ENCODE measurements at regions not wholly inside any gene's neighbourhood (a gene's known extent, or its start where the extent isn't known, plus 50 kb on each side); places are given as distances from the start of the nearest gene placed in this dataset.
"Not testable (repeated sequence)": the region's sequence is repeated elsewhere in the genome, so short reads cannot be mapped to it uniquely, and the experiment has no call there.

DNA sequence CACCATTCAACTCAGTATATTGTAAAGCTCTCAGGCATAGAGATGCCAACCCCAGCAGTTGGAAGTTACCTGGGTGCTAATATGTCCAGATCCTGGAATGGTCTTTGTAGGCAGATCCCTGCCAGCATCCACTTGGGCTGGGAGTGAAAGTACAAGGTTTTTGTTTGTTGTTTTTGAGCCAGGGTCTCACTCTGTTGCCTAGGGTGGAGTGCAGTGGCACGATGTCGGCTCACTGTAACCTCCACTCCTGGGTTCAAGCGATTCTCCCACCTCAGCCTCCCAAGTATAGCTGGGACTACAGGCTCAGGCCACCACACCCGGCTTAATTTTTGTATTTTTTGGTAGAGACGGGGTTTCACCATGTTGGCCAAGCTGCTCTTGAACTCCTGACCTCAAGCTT is 177.6 kb downstream of the IRF8 start:
- Histone ChIP-seq H3K79me2 (ENCODE audit: control insufficient read depth, low read length) (no peaks in the 10 kb centered on the region), H3K9me2 (replicated peaks; ENCODE audit: control insufficient read depth, low read length) (no peaks in the 10 kb centered on the region), H3K36me3 (ENCODE audit: control insufficient read depth, low read length) (no peaks in the 10 kb centered on the region), H3K4me2 (ENCODE audit: low read length) (no peak overlapping the region), H3F3A (ENCODE audit: control insufficient read depth, insufficient read depth) (no peaks in the 10 kb centered on the region), H4K20me1 (ENCODE audit: control insufficient read depth, insufficient read depth, low read depth, low read length) (no peaks in the 10 kb centered on the region), H3K4me3 (ENCODE audit: low read length) (no peak overlapping the region), H3K27me3 (ENCODE audit: control insufficient read depth, low read length) (peaks cover 4% of the 10 kb centered on the region; the same call in 1 of the 2 replicates), H3K9me3 (ENCODE audit: control insufficient read depth, insufficient read depth, low read length) (no peaks in the 10 kb centered on the region), H3K4me1 (ENCODE audit: control insufficient read depth, low read length) (no peaks in the 10 kb centered on the region), H3K27ac (ENCODE audit: low read depth, low read length) (no peak overlapping the region)
- TF ChIP-seq EZH2phosphoT487 (IDR thresholded peaks at IDR 0.05; ENCODE audit: borderline replicate concordance, low read length), result no peak
- no peak for TF ChIP-seq CTCF (IDR thresholded peaks at IDR 0.05; ENCODE audit: low read depth, low read length, poor library complexity, severe bottlenecking)

GRCh38 chr16:86077243-86077940 is 178.4 kb downstream of the IRF8 start:
- H3K36me3 ChIP-seq (ENCODE audit: control insufficient read depth, low read length), result no peaks in the 10 kb centered on the region
- no peaks in the 10 kb centered on the region for H4K20me1 ChIP-seq (ENCODE audit: control insufficient read depth, insufficient read depth, low read depth, low read length)
- TF ChIP-seq EZH2phosphoT487 (IDR thresholded peaks at IDR 0.05; ENCODE audit: borderline replicate concordance, low read length) (no peak), CTCF (IDR thresholded peaks at IDR 0.05; ENCODE audit: low read depth, low read length, poor library complexity, severe bottlenecking) (no peak)
- no peak overlapping the region for H3K4me3 ChIP-seq (ENCODE audit: low read length)
- no peak overlapping the region for H3K4me2 ChIP-seq (ENCODE audit: low read length)
- no peaks in the 10 kb centered on the region for H3K9me3 ChIP-seq (ENCODE audit: control insufficient read depth, insufficient read depth, low read length)
- H3K9me2 ChIP-seq (replicated peaks; ENCODE audit: control insufficient read depth, low read length), result no peaks in the 10 kb centered on the region
- H3K27ac ChIP-seq (ENCODE audit: low read depth, low read length), result no peak overlapping the region
- no peaks in the 10 kb centered on the region for H3K4me1 ChIP-seq (ENCODE audit: control insufficient read depth, low read length)
- no peaks in the 10 kb centered on the region for H3F3A ChIP-seq (ENCODE audit: control insufficient read depth, insufficient read depth)
- H3K79me2 ChIP-seq (ENCODE audit: control insufficient read depth, low read length), result no peaks in the 10 kb centered on the region
- peaks cover 4% of the 10 kb centered on the region; the same call in 1 of the 2 replicates for H3K27me3 ChIP-seq (ENCODE audit: control insufficient read depth, low read length)

DNA sequence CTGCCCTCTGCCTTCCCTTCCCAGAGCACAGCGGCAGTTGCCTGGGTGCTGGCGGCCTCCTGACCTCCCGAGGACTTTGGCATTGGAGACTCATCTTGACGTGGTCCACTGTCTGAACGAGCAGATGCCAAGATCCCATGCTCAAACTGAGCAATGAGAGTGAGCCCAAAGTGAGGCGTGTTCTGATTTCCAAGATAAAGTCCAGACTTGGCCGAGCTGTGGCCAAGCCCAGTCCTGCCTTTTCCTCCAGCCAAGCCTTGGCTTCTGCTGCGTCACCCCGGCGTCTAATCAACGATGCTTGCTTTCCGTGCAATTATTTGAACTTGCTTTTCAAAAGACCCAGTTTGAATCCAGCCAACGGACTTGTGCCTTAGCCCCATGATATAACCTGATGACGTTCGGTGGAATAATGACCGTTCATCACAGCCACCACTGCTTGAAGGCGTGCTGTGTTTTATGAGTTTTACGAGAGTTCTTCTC is 179.2 kb downstream of the IRF8 start:
- Histone ChIP-seq H3K36me3 (ENCODE audit: control insufficient read depth, low read length) (no peaks in the 10 kb centered on the region), H3K4me1 (ENCODE audit: control insufficient read depth, low read length) (no peaks in the 10 kb centered on the region), H3K27me3 (ENCODE audit: control insufficient read depth, low read length) (peaks cover 4% of the 10 kb centered on the region; the same call in 1 of the 2 replicates), H3K27ac (ENCODE audit: low read depth, low read length) (no peak overlapping the region), H4K20me1 (ENCODE audit: control insufficient read depth, insufficient read depth, low read depth, low read length) (no peaks in the 10 kb centered on the region), H3K4me2 (ENCODE audit: low read length) (no peak overlapping the region), H3K4me3 (ENCODE audit: low read length) (no peak overlapping the region), H3K9me2 (replicated peaks; ENCODE audit: control insufficient read depth, low read length) (no peaks in the 10 kb centered on the region), H3K9me3 (ENCODE audit: control insufficient read depth, insufficient read depth, low read length) (no peaks in the 10 kb centered on the region), H3K79me2 (ENCODE audit: control insufficient read depth, low read length) (no peaks in the 10 kb centered on the region), H3F3A (ENCODE audit: control insufficient read depth, insufficient read depth) (no peaks in the 10 kb centered on the region)
- no peak for TF ChIP-seq CTCF (IDR thresholded peaks at IDR 0.05; ENCODE audit: low read depth, low read length, poor library complexity, severe bottlenecking)
- TF ChIP-seq EZH2phosphoT487 (IDR thresholded peaks at IDR 0.05; ENCODE audit: borderline replicate concordance, low read length), result no peak

GRCh38 chr16:86078711-86079110 is 179.7 kb downstream of the IRF8 start:
- H3K4me1 ChIP-seq (ENCODE audit: control insufficient read depth, low read length); H3K79me2 ChIP-seq (ENCODE audit: control insufficient read depth, low read length); H3K36me3 ChIP-seq (ENCODE audit: control insufficient read depth, low read length); H3K4me3 ChIP-seq (ENCODE audit: low read length); H3K27me3 ChIP-seq (ENCODE audit: control insufficient read depth, low read length); H3K27ac ChIP-seq (ENCODE audit: low read depth, low read length); H3K9me3 ChIP-seq (ENCODE audit: control insufficient read depth, insufficient read depth, low read length); H3K4me2 ChIP-seq (ENCODE audit: low read length); H4K20me1 ChIP-seq (ENCODE audit: control insufficient read depth, insufficient read depth, low read depth, low read length); H3K9me2 ChIP-seq (replicated peaks; ENCODE audit: control insufficient read depth, low read length); H3F3A ChIP-seq (ENCODE audit: control insufficient read depth, insufficient read depth): not testable (repeated sequence)

Data from DOHH2 (cell line).